ENCODE measurements at regions not wholly inside any gene's neighbourhood (a gene's known extent, or its start where the extent isn't known, plus 50 kb on each side); places are given as distances from the start of the nearest gene placed in this dataset.
"Not testable (repeated sequence)": the region's sequence is repeated elsewhere in the genome, so short reads cannot be mapped to it uniquely, and the experiment has no call there.

GRCh38 chr1:73467731-73468130, 730.2 kb downstream of the LRRIQ3 start:
- no peak for DNase-seq

- no peak for DNase-seq
These were observed 734.1 kb downstream of the LRRIQ3 start for GRCh38 chr1:73463873-73464272.

GRCh38 chr1:73452522-73452921, 745.5 kb downstream of the LRRIQ3 start:
- no peak for DNase-seq

GRCh38 chr1:73450668-73451067, 747.3 kb downstream of the LRRIQ3 start:
- DNase-seq = not testable (repeated sequence)

- peak; percentile 51 for DNase-seq
These were observed 786.5 kb downstream of the LRRIQ3 start for GRCh38 chr1:73411479-73411878.

- DNase-seq = peak; percentile 11
These were observed 796.3 kb downstream of the LRRIQ3 start for GRCh38 chr1:73401666-73402065.

- DNase-seq = no peak
These were observed 815.0 kb downstream of the LRRIQ3 start for GRCh38 chr1:73382966-73383365.

GRCh38 chr1:73366734-73367413, 831.1 kb downstream of the LRRIQ3 start:
- no peak for DNase-seq

- DNase-seq = peak; percentile 18
These were observed 839.0 kb downstream of the LRRIQ3 start for GRCh38 chr1:73359001-73359400.

GRCh38 chr1:73356485-73356884, 841.5 kb downstream of the LRRIQ3 start:
- no peak for DNase-seq

GRCh38 chr1:73343947-73344346, 854.0 kb downstream of the LRRIQ3 start:
- no peak for DNase-seq

- DNase-seq = no peak
These were observed 864.0 kb downstream of the LRRIQ3 start for GRCh38 chr1:73333847-73334503.

- DNase-seq = no peak
These were observed 866.2 kb downstream of the LRRIQ3 start for GRCh38 chr1:73331726-73332125.

- DNase-seq = no peak
These were observed 870.0 kb downstream of the LRRIQ3 start for GRCh38 chr1:73327998-73328397.

- no peak for DNase-seq
These were observed 870.7 kb downstream of the LRRIQ3 start for GRCh38 chr1:73327180-73327793.

- no peak for DNase-seq
These were observed 871.3 kb downstream of the LRRIQ3 start for GRCh38 chr1:73326663-73327062.

GRCh38 chr1:73310797-73311381, 887.1 kb downstream of the LRRIQ3 start:
- DNase-seq = peak; percentile 13

- no peak for DNase-seq
These were observed 890.9 kb downstream of the LRRIQ3 start for GRCh38 chr1:73306899-73307555.

- DNase-seq = no peak
These were observed 924.1 kb downstream of the LRRIQ3 start for GRCh38 chr1:73273886-73274285.

- DNase-seq = not testable (repeated sequence)
These were observed 952.8 kb downstream of the LRRIQ3 start for GRCh38 chr1:73245196-73245595.

- DNase-seq = no peak
These were observed 936.7 kb upstream of the NEGR1 start for GRCh38 chr1:73218995-73219546.

- peak; percentile 5 for DNase-seq
These were observed 923.1 kb upstream of the NEGR1 start for GRCh38 chr1:73205294-73205973.

All from NCI-H69 (cell line).